B cell (primary cell): ENCODE measurements at regions not wholly inside any gene's neighbourhood (a gene's known extent, or its start where the extent isn't known, plus 50 kb on each side); places are given as distances from the start of the nearest gene placed in this dataset.

ENCODE experiments used
- ATAC-seq: fragments of 200-7000 bp; cut with Tn5 transposase; one replicate; pipeline ENCODE4 v1.10.0; 2021; ENCODE audit warnings: low read depth, mild to moderate bottlenecking, moderate number of reproducible peaks, moderate library complexity
- CTCF ChIA-PET: fragments of 350-600 bp; sonication (Branson Sonifier 250); formaldehyde crosslinking; loops from one replicate; lab custom pipeline; 2021; ENCODE audit warnings: antibody characterized with exemption, inconsistent platforms; lab: Charles Lee
- POLR2A ChIA-PET: fragments of 350-600 bp; sonication (Branson Sonifier 250); formaldehyde crosslinking; loops from one replicate; lab custom pipeline; 2021; ENCODE audit warnings: antibody characterized with exemption; lab: Charles Lee
- DNase-seq: peaks from one replicate; pipeline ENCODE4 v3.0.0; 2013
- H2AFZ ChIP-seq: 2 replicates; pipeline ENCODE4 v1.6.1; 2012; ENCODE audit warnings: mild to moderate bottlenecking, low read depth, low read length; ENCODE audit not compliant: insufficient read depth, poor library complexity, severe bottlenecking
- H3K27ac ChIP-seq, 2 donors: 1 replicate in 1 of 2; 2 replicates in 1 of 2; pipeline ENCODE4 v1.5.1; 2012 to 2013; ENCODE audit warnings: low read length in 2 of 2, mild to moderate bottlenecking in 2 of 2, moderate library complexity in 1 of 2
- H3K27me3 ChIP-seq, 4 experiments: fragments of 200-600 bp in 1 of 4; sonication (generic) in 1 of 4; replicated peaks in 1 of 4; 1 replicate in 2 of 4; 2 replicates in 2 of 4; pipeline versions ENCODE4 v1.6.1 to v1.7.0; 2013 to 2016; ENCODE audit warnings: low read length in 3 of 4, mild to moderate bottlenecking in 2 of 4, mixed read lengths in 1 of 4, moderate library complexity in 1 of 4; ENCODE audit not compliant: insufficient read depth in 4 of 4, control insufficient read depth in 3 of 4; ENCODE audit errors: control extremely low read depth in 1 of 4
- H3K36me3 ChIP-seq, 2 experiments: replicated peaks in 1 of 2; 1 replicate in 1 of 2; 2 replicates in 1 of 2; pipeline versions ENCODE4 v1.6.1 to v1.7.1; 2013; ENCODE audit warnings: low read length in 1 of 2; ENCODE audit not compliant: insufficient read depth in 2 of 2, control insufficient read depth in 1 of 2; ENCODE audit errors: control extremely low read depth in 1 of 2, extremely low read depth in 1 of 2
- H3K4me1 ChIP-seq, 2 donors: fragments of 200-600 bp in 1 of 2; sonication (generic) in 1 of 2; 1 replicate in 1 of 2; 2 replicates in 1 of 2; pipeline versions ENCODE4 v1.5.1 to v1.6.1; 2013 to 2017; ENCODE audit warnings: low read length in 2 of 2; ENCODE audit not compliant: control insufficient read depth in 2 of 2, insufficient read depth in 2 of 2
- H3K4me2 ChIP-seq: replicated peaks from 2 replicates; pipeline ENCODE3; 2012; ENCODE audit warnings: mild to moderate bottlenecking, low read depth, low read length; ENCODE audit not compliant: poor library complexity, severe bottlenecking
- H3K4me3 ChIP-seq, 5 experiments: fragments of 200-600 bp in 1 of 5; sonication (generic) in 1 of 5; 1 replicate in 3 of 5; 2 replicates in 2 of 5; pipeline versions ENCODE4 v1.5.1 to v1.7.0; 2011 to 2016; ENCODE audit warnings: low read length in 4 of 5, mild to moderate bottlenecking in 4 of 5, low read depth in 2 of 5, control low read depth in 1 of 5, moderate library complexity in 1 of 5; ENCODE audit not compliant: insufficient read depth in 1 of 5; ENCODE audit errors: control extremely low read depth in 1 of 5, extremely low read depth in 1 of 5
- H3K79me2 ChIP-seq: fragments of 200-600 bp; sonication (generic); one replicate; pipeline ENCODE4 v1.6.0; 2016; ENCODE audit warnings: low read length; ENCODE audit not compliant: control insufficient read depth, insufficient read depth
- H3K9ac ChIP-seq: fragments of 200-600 bp; sonication (generic); 2 replicates; pipeline ENCODE4 v1.6.1; 2017; ENCODE audit warnings: mild to moderate bottlenecking, low read length, moderate library complexity
- H3K9me3 ChIP-seq, 3 donors: one replicate each; pipeline versions ENCODE4 v1.6.1 to v1.7.1; 2013; ENCODE audit warnings: low read length in 2 of 3; ENCODE audit not compliant: control insufficient read depth in 2 of 3, insufficient read depth in 1 of 3; ENCODE audit errors: control extremely low read depth in 1 of 3
- H4K20me1 ChIP-seq: 2 replicates; pipeline ENCODE4 v1.6.0; 2012; ENCODE audit warnings: mild to moderate bottlenecking, low read length; ENCODE audit not compliant: insufficient read depth, control insufficient read depth, poor library complexity, severe bottlenecking
- H3K27ac Mint-ChIP-seq: one replicate; pipeline ENCODE4 v1.8.0; 2021; ENCODE audit warnings: mixed read lengths
- H3K27me3 Mint-ChIP-seq: one replicate; pipeline ENCODE4 v1.8.0; 2021; ENCODE audit warnings: mixed read lengths
- H3K4me1 Mint-ChIP-seq: one replicate; pipeline ENCODE4 v1.8.0; 2021; ENCODE audit warnings: mixed read lengths
- H3K4me3 Mint-ChIP-seq: one replicate; pipeline ENCODE4 v1.8.0; 2021; ENCODE audit warnings: mixed read lengths
- H3K9me3 Mint-ChIP-seq: one replicate; pipeline ENCODE4 v1.8.0; 2022; ENCODE audit warnings: mixed read lengths; ENCODE audit not compliant: insufficient read depth
- EZH2 ChIP-seq: IDR thresholded peaks from 2 replicates; pipeline ENCODE4 v1.6.1; 2012; ENCODE audit warnings: borderline replicate concordance, low read depth, mild to moderate bottlenecking, moderate library complexity, low read length; ENCODE audit not compliant: insufficient read depth, poor library complexity, severe bottlenecking
- WGBS: methylation state at CpG from one replicate; pipeline ENCODE4 v1.1.5; 2013; ENCODE audit warnings: missing lambda C conversion rate; ENCODE audit not compliant: insufficient coverage; 5-methylcytosine and 5-hydroxymethylcytosine counted together
- intact Hi-C: fragments of 100-400 bp; cut with micrococcal nuclease; formaldehyde crosslinking; loops from one replicate; pipeline ENCODE4 v1.10.0; 2022
- TF ChIP-seq, protein P1 (sequence below): fragments of 200-600 bp; IDR thresholded peaks from one replicate; pipeline ENCODE4 v1.8.0; 2022; ENCODE audit warnings: antibody characterized with exemption, mild to moderate bottlenecking

DNA sequence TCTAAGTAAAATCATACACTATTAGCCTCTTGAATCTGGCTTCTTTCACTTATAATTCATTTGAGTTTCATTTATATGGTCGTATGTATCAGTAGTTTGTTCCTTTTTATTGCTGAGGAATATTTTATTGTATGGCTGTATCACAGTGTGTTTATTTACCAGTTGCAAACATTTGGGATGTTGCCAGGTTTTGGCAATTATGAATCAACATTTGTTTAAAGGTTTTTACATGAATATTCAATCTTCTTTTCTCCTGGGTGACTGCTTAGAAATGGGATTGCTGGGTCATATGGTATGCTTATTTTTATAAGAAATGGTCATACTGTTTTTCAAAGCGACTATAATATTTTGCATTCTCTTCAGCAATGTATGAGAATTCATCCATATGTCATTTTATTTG is 107.9 kb downstream of the PMAIP1 start:
- no peaks in the 10 kb centered on the region for H3K4me1 ChIP-seq
- no peak for DNase-seq
- CTCF ChIA-PET: no interaction called here
- H3K9me3 ChIP-seq: peaks cover 0 to 14% (median 1%) of the 10 kb centered on the region in 3 donors
- intact Hi-C loops: no loop called here
- Mint-ChIP-seq H3K4me1 (no peaks in the 10 kb centered on the region), H3K9me3 (no peaks in the 10 kb centered on the region), H3K4me3 (no peak overlapping the region), H3K27ac (no peak overlapping the region), H3K27me3 (peaks cover 30% of the 10 kb centered on the region)
- ATAC-seq: no peak
- WGBS: no CpG with 5 or more reads among the region's 2 CpGs
- H3K79me2 ChIP-seq: no peaks in the 10 kb centered on the region
- no peak for TF ChIP-seq EZH2
- TF ChIP-seq, protein P1, sequence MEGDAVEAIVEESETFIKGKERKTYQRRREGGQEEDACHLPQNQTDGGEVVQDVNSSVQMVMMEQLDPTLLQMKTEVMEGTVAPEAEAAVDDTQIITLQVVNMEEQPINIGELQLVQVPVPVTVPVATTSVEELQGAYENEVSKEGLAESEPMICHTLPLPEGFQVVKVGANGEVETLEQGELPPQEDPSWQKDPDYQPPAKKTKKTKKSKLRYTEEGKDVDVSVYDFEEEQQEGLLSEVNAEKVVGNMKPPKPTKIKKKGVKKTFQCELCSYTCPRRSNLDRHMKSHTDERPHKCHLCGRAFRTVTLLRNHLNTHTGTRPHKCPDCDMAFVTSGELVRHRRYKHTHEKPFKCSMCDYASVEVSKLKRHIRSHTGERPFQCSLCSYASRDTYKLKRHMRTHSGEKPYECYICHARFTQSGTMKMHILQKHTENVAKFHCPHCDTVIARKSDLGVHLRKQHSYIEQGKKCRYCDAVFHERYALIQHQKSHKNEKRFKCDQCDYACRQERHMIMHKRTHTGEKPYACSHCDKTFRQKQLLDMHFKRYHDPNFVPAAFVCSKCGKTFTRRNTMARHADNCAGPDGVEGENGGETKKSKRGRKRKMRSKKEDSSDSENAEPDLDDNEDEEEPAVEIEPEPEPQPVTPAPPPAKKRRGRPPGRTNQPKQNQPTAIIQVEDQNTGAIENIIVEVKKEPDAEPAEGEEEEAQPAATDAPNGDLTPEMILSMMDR: no peak
- peaks cover 0 to 8% (median 0%) of the 10 kb centered on the region in 4 experiments for H3K27me3 ChIP-seq
- H3K4me2 ChIP-seq: no peak overlapping the region
- POLR2A ChIA-PET: no interaction called here
- H2AFZ ChIP-seq: no peak overlapping the region
- no peak overlapping the region for H3K4me3 ChIP-seq
- no peaks in the 10 kb centered on the region for H4K20me1 ChIP-seq
- H3K27ac ChIP-seq: no peak overlapping the region
- H3K36me3 ChIP-seq: no peaks in the 10 kb centered on the region
- no peak overlapping the region for H3K9ac ChIP-seq

DNA sequence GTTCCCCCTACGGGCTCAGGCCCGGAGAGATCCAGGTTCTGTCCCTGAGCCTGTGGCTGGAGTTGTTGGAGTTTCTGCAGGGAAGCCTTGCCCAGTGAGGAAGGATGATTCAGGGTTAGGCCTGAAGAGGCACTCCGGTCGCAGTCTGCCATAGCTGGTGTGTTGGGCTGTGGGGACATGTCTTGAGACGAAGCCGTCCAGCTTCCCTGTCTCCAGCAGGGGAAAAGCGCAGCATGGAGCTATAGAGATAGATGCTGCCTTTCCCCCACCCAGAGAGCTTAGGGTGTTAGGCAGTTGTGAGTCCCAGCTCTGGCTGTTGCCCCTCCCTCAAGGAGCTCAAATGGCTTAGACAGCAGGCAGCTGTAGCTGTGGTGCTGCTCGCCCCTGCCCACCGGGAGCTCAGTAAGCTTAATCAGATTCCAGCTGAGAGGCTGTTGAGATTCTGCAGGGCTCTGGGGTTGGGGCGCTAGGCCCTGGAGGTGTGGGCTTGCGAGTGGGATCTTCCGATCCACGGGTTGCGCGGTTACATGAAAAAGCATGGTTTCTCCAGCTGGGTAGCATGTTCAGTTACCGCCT is 103.9 kb downstream of the PMAIP1 start:
- H3K79me2 ChIP-seq: no peaks in the 10 kb centered on the region
- ChIA-PET POLR2A (no interaction called here), CTCF (interaction anchor here (0.7 to 2.3 kb wide), 3 partner anchors 9 to 224 kb away, joined by 3 to 6 read pairs (median 4); no protein-coding TSS in a partner anchor)
- H4K20me1 ChIP-seq: no peaks in the 10 kb centered on the region
- no peaks in the 10 kb centered on the region for H3K36me3 ChIP-seq
- H3K4me1 ChIP-seq: no peaks in the 10 kb centered on the region
- no peak for DNase-seq
- no peak overlapping the region for H3K9ac ChIP-seq
- Mint-ChIP-seq H3K9me3 (peaks cover 4% of the 10 kb centered on the region), H3K27me3 (peaks cover 29% of the 10 kb centered on the region), H3K4me1 (no peaks in the 10 kb centered on the region), H3K4me3 (no peak overlapping the region), H3K27ac (no peak overlapping the region)
- no peak for TF ChIP-seq EZH2
- TF ChIP-seq, protein P1: no peak
- H3K27ac ChIP-seq: no peak overlapping the region
- no peak for ATAC-seq
- no peak overlapping the region for H3K4me3 ChIP-seq
- H3K27me3 ChIP-seq: no peaks in the 10 kb centered on the region
- H3K9me3 ChIP-seq: peaks cover 0 to 13% (median 0%) of the 10 kb centered on the region in 3 donors
- H3K4me2 ChIP-seq: no peak overlapping the region
- intact Hi-C loops: no loop called here
- WGBS: 98% methylated on average over 16 of the region's 16 CpGs
- no peak overlapping the region for H2AFZ ChIP-seq
